Suprapubic skin (tissue), 4 donors: ENCODE measurements at regions not wholly inside any gene's neighbourhood (a gene's known extent, or its start where the extent isn't known, plus 50 kb on each side); places are given as distances from the start of the nearest gene placed in this dataset.

ENCODE experiments used
- DNase-seq, 2 donors: peaks; one replicate each; pipeline ENCODE4 v3.0.0-alpha.2; 2019; ENCODE audit warnings: low spot score in 2 of 2
- H3K27ac ChIP-seq: fragments of 200-600 bp; sonication (generic); one replicate; pipeline ENCODE4 v1.5.1; 2019
- H3K27me3 ChIP-seq: fragments of 200-600 bp; sonication (generic); one replicate; pipeline ENCODE4 v1.5.1; 2019
- H3K36me3 ChIP-seq: fragments of 200-600 bp; sonication (generic); one replicate; pipeline ENCODE4 v1.5.1; 2019
- H3K4me1 ChIP-seq: fragments of 200-600 bp; sonication (generic); one replicate; pipeline ENCODE4 v1.5.1; 2019
- H3K4me3 ChIP-seq: fragments of 200-600 bp; sonication (generic); one replicate; pipeline ENCODE4 v1.5.1; 2019; ENCODE audit warnings: mild to moderate bottlenecking
- H3K9me3 ChIP-seq: fragments of 200-600 bp; sonication (generic); one replicate; pipeline ENCODE4 v1.5.1; 2019
- EP300 ChIP-seq: sonication (generic); formaldehyde crosslinking; IDR thresholded peaks from one replicate; pipeline ENCODE4 v1.6.1; 2017; ENCODE audit warnings: antibody characterized with exemption
- POLR2A ChIP-seq, 2 donors: fragments of 450-650 bp; IDR thresholded peaks; one replicate each; pipeline ENCODE4 v1.6.1; 2017; ENCODE audit warnings: antibody characterized with exemption in 2 of 2, mild to moderate bottlenecking in 2 of 2, moderate library complexity in 2 of 2
- POLR2AphosphoS5 ChIP-seq, 3 donors: sonication (generic); formaldehyde crosslinking; IDR thresholded peaks; one replicate each; pipeline ENCODE4 v1.6.1; 2017; ENCODE audit warnings: antibody characterized with exemption in 3 of 3
- WGBS: methylation state at CpG from one replicate; pipeline ENCODE4 v1.1.5; 2018; 5-methylcytosine and 5-hydroxymethylcytosine counted together
- TF ChIP-seq, protein P1 (sequence below), 2 donors: fragments of 200-600 bp in 1 of 2; fragments of 450-650 bp in 1 of 2; sonication (generic) in 1 of 2; IDR thresholded peaks; one replicate each; pipeline ENCODE4 v1.5.1; 2016 to 2019; ENCODE audit warnings: antibody characterized with exemption in 2 of 2, mild to moderate bottlenecking in 1 of 2, moderate library complexity in 1 of 2

DNA sequence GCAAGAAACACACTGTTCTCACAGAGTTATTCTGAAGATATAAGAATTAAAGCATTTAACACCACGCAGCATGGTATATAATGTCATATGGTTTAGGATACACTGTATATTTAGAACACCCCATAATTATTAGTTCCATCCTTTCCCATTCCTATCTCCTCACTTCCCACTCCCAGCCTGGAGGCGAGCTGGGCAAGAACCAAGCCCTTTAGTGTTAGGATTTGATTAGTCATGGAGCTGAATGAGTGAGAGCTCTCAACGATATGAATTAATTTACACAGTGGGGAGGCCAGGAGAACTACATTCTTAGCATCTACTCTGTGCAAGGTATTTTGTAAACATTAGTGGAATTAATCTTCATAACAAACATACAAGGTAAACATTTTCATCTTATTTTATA is 934.3 kb downstream of the DIAPH3 start:
- TF ChIP-seq POLR2AphosphoS5 (IDR thresholded peaks at IDR 0.05) (no peak), EP300 (no peak), POLR2A (IDR thresholded peaks at IDR 0.05) (no peak)
- TF ChIP-seq, protein P1, sequence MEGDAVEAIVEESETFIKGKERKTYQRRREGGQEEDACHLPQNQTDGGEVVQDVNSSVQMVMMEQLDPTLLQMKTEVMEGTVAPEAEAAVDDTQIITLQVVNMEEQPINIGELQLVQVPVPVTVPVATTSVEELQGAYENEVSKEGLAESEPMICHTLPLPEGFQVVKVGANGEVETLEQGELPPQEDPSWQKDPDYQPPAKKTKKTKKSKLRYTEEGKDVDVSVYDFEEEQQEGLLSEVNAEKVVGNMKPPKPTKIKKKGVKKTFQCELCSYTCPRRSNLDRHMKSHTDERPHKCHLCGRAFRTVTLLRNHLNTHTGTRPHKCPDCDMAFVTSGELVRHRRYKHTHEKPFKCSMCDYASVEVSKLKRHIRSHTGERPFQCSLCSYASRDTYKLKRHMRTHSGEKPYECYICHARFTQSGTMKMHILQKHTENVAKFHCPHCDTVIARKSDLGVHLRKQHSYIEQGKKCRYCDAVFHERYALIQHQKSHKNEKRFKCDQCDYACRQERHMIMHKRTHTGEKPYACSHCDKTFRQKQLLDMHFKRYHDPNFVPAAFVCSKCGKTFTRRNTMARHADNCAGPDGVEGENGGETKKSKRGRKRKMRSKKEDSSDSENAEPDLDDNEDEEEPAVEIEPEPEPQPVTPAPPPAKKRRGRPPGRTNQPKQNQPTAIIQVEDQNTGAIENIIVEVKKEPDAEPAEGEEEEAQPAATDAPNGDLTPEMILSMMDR (IDR thresholded peaks at IDR 0.05), result no peak
- 51% methylated on average over 3 of the region's 3 CpGs for WGBS

DNA sequence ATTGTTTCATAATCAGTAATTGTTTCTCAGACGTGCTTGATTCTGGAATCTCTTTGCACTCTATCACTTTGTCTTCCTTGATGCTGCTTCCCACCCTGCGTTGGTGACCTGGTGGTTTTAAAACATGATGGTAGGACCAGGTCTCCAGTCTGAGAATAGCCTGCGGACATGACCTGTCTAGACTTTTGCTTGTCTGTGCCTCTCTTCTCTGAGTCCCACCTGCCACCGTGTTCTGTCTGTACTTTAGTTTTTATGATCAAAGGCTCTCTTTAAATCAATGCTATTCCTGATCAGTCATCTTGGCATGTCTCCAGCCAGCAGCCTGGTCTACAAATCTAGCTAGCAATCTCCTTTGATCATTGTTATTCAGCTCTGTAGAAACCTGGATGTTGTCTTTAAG is 933.9 kb downstream of the DIAPH3 start:
- WGBS, result 45% methylated on average over 4 of the region's 4 CpGs
- DNase-seq, result no peak
- Histone ChIP-seq H3K9me3 (no peaks in the 10 kb centered on the region), H3K4me1 (no peaks in the 10 kb centered on the region), H3K27ac (no peak overlapping the region), H3K4me3 (no peak overlapping the region), H3K36me3 (no peaks in the 10 kb centered on the region), H3K27me3 (no peaks in the 10 kb centered on the region)
- TF ChIP-seq, protein P1 (IDR thresholded peaks at IDR 0.05), result no peak
- TF ChIP-seq POLR2AphosphoS5 (IDR thresholded peaks at IDR 0.05) (no peak), EP300 (no peak), POLR2A (IDR thresholded peaks at IDR 0.05) (no peak)

More for the DNA sequence above, 934.3 kb downstream of the DIAPH3 start:
- no peak overlapping the region for H3K4me3 ChIP-seq
- H3K27me3 ChIP-seq, result no peaks in the 10 kb centered on the region
- H3K27ac ChIP-seq, result no peak overlapping the region
- no peaks in the 10 kb centered on the region for H3K36me3 ChIP-seq
- H3K9me3 ChIP-seq, result no peaks in the 10 kb centered on the region
- DNase-seq, result no peak
- no peaks in the 10 kb centered on the region for H3K4me1 ChIP-seq

DNA sequence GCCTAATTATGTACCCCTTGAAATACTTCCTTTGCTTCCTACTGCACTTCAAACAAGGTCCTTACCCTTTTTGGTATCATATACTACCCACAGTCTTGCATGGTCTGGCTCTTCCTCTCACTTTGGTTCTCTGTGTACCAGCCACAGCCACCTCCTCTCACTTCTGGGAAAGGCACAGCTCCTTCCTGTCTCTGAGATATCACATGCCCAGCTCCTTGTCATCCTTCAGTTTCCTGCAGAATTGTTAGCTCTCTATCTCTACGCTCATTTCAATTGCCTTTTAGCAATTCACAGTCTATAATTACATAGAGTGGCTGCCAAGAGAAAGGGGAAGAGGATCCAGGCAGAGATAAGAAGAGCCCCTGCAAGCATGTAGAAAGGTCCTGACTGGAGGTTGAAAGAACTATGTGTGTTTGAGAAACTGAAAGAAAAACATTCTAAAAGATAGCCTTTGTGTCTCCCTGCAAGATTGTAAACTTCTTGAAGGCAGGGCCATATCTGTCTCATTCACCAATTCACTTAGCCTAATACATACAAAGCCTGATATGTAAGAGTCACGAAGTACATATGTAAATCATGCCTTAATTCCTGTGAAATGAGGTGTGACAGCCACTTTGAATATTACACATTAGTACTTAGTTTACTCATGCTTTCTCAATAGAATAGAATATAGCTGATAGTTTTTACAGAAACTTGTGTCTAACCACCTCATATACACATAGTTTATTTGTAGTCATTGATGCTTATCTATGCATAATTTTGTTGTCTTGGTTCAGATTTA is 933.1 kb downstream of the DIAPH3 start:
- WGBS, result 52% methylated on average over 2 of the region's 2 CpGs
- no peak for TF ChIP-seq POLR2A (IDR thresholded peaks at IDR 0.05)
- TF ChIP-seq, protein P1 (IDR thresholded peaks at IDR 0.05), result no peak
- no peak for TF ChIP-seq POLR2AphosphoS5 (IDR thresholded peaks at IDR 0.05)
- no peak for TF ChIP-seq EP300
- Histone ChIP-seq H3K27ac (no peak overlapping the region), H3K4me1 (no peaks in the 10 kb centered on the region), H3K36me3 (no peaks in the 10 kb centered on the region), H3K27me3 (no peaks in the 10 kb centered on the region), H3K9me3 (no peaks in the 10 kb centered on the region), H3K4me3 (no peak overlapping the region)
- DNase-seq, result no peak

DNA sequence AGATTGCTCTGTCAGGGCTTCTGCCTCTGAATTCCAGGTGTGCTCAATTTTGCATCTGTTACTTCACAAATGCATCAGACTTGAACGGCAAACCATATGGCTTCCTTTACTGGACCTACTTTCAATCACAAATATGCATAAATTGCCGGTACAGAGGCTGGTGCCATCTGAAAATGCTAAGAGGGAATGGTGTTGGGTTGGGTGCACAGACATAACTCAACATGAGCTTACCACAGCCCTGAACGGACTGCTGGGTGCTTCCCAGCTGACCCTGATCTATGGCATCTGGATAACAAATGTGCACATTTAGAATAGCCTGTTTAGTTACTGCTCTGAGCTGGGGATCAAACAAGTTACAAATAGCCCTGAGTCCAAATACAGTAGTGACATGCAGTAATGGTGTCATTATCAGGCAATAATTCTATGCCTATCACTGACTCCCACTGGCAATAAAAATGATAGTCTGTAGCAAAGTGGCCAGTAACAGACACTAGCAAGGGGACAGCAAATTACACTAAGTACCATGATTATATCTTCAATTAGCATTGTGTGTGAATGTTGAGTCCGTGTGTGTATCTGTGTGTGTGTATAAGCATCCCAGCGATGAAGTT is 927.3 kb downstream of the DIAPH3 start:
- TF ChIP-seq EP300 (no peak), POLR2A (IDR thresholded peaks at IDR 0.05) (no peak), POLR2AphosphoS5 (IDR thresholded peaks at IDR 0.05) (no peak)
- TF ChIP-seq, protein P1 (IDR thresholded peaks at IDR 0.05), result no peak
- no peak for DNase-seq
- 68% methylated on average over 5 of the region's 5 CpGs for WGBS

DNA sequence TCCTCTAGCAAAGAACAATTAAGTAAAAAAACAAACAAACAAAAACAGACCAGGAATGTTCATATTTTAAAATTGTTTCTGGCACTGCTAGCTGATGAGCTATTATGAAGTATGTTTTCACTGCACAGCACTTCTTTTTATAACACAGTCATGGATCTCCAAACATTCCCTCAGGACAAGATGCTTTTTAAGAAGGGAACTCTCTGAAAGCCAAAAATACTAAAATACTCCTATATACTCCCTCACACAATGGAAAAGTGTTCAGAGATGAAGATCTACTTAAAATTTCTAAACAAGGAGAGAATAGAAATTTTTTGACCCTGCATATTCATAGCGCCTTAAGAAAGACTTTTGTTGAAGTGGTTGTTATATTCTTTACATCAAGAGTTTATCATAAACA is 926.8 kb downstream of the DIAPH3 start:
- Histone ChIP-seq H3K27me3 (peaks cover 4% of the 10 kb centered on the region), H3K36me3 (no peaks in the 10 kb centered on the region), H3K4me1 (no peaks in the 10 kb centered on the region), H3K4me3 (no peak overlapping the region), H3K27ac (no peak overlapping the region), H3K9me3 (no peaks in the 10 kb centered on the region)
- TF ChIP-seq POLR2A (IDR thresholded peaks at IDR 0.05) (no peak), POLR2AphosphoS5 (IDR thresholded peaks at IDR 0.05) (no peak), EP300 (no peak)
- TF ChIP-seq, protein P1 (IDR thresholded peaks at IDR 0.05), result no peak
- 80% methylated on average over 1 of the region's 1 CpG for WGBS
- DNase-seq, result no peak

More for the DNA sequence above, 927.3 kb downstream of the DIAPH3 start:
- H3K36me3 ChIP-seq, result no peaks in the 10 kb centered on the region
- no peak overlapping the region for H3K4me3 ChIP-seq
- H3K27me3 ChIP-seq, result peaks cover 4% of the 10 kb centered on the region
- no peak overlapping the region for H3K27ac ChIP-seq
- H3K4me1 ChIP-seq, result no peaks in the 10 kb centered on the region
- H3K9me3 ChIP-seq, result no peaks in the 10 kb centered on the region
